Naive thymus-derived CD8-positive, alpha-beta T cell (primary cell): ENCODE measurements at regions not wholly inside any gene's neighbourhood (a gene's known extent, or its start where the extent isn't known, plus 50 kb on each side); places are given as distances from the start of the nearest gene placed in this dataset.

Experiments used
- ATAC-seq, 2 donors: fragments of 150-1000 bp; cut with Tn5 transposase in 1 of 2; sonication (Bioruptor Pico), chemical (Tn5 transposase) in 1 of 2; 1 replicate in 1 of 2; 2 replicates in 1 of 2; pipeline ENCODE4 v1.10.0; 2021; ENCODE audit warnings: mild to moderate bottlenecking in 2 of 2, moderate library complexity in 2 of 2
- POLR2A ChIA-PET: fragments of 350-600 bp; sonication (Branson Sonifier 250); formaldehyde crosslinking; loops from one replicate; lab custom pipeline; 2021; ENCODE audit warnings: antibody characterized with exemption; lab: Charles Lee
- DNase-seq, 10 donors: peaks; one replicate each; pipeline versions ENCODE4 v3.0.0 to v3.0.0-alpha.2; 2020 to 2022
- H3K27ac Mint-ChIP-seq, 10 donors: one replicate each; pipeline ENCODE4 v1.8.0; 2020 to 2022; ENCODE audit warnings: mild to moderate bottlenecking in 10 of 10, mixed read lengths in 10 of 10, moderate library complexity in 4 of 10, inconsistent platforms in 1 of 10
- H3K27me3 Mint-ChIP-seq, 5 donors: one replicate each; pipeline ENCODE4 v1.8.0; 2021 to 2022; ENCODE audit warnings: mixed read lengths in 5 of 5
- H3K36me3 Mint-ChIP-seq, 3 donors: one replicate each; pipeline ENCODE4 v1.8.0; 2020 to 2022; ENCODE audit warnings: mixed read lengths in 3 of 3, mild to moderate bottlenecking in 2 of 3, inconsistent platforms in 1 of 3
- H3K4me1 Mint-ChIP-seq, 4 donors: one replicate each; pipeline ENCODE4 v1.8.0; 2021 to 2022; ENCODE audit warnings: mixed read lengths in 4 of 4
- H3K4me3 Mint-ChIP-seq, 10 donors: one replicate each; pipeline ENCODE4 v1.8.0; 2020 to 2022; ENCODE audit warnings: mild to moderate bottlenecking in 10 of 10, mixed read lengths in 10 of 10, moderate library complexity in 6 of 10, inconsistent platforms in 1 of 10
- H3K9me3 Mint-ChIP-seq, 9 donors: one replicate each; pipeline ENCODE4 v1.8.0; 2020 to 2022; ENCODE audit warnings: mixed read lengths in 9 of 9, mild to moderate bottlenecking in 3 of 9, inconsistent platforms in 1 of 9, moderate library complexity in 1 of 9

DNA sequence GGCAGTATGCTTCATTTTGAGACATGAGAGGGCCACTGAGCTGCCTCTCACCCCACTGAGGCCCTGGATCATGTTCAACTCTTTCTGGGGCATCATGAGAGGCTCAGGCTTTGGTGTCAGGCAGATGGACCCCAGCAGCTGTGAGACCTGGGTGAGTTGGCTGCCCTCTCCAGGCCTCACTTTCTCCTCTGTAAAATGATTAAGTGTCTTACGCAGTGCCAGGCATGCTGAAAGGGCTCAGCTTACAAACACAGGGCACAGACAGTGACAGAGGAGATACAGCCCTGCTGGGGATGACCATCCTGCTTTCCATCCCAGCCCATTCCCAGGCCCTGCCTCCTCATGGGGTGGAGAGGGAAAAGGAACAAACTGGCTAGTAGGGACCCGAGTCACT, 387.4 kb downstream of the MATN1 start:
- Mint-ChIP-seq H3K4me3 (no peak overlapping the region), H3K27me3 (peaks cover 0 to 4% (median 0%) of the 10 kb centered on the region in 5 donors), H3K4me1 (no peaks in the 10 kb centered on the region), H3K27ac (no peak overlapping the region), H3K36me3 (no peaks in the 10 kb centered on the region), H3K9me3 (no peaks in the 10 kb centered on the region)
- POLR2A ChIA-PET, result no interaction called here
- ATAC-seq (no peak), DNase-seq (peak in 1 of 10 donors; percentile 13)

DNA sequence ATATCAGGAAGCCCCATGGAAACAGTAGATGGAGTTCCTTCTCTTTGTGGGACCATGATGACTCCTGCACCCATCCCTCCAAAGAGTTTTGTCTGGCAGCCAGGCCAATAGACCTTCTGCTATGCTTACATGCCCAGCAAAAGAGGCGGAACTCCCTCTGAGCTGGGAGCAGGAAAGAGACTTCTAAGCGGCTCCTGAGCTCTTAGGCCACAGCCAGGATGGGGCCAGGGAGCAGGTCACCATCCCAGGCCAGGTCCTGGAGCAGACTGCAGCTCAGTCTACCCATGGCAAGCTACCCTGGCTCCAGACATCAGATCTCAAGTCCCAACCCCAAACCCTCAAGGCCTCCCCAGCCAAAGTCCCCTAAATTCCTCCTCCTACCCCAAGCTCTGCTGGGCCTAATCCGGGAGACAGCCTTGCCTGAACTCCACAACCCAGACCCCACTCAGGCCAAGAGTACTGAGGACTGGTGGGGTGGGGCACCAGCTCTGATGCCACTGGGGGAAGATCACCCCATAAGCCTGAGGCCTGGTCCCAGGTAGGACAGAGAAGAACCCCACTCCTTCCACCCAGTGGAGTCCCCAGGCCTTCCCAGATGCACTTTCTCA, 387.9 kb downstream of the MATN1 start:
- Mint-ChIP-seq H3K36me3 (no peaks in the 10 kb centered on the region), H3K9me3 (no peaks in the 10 kb centered on the region), H3K27ac (no peak overlapping the region), H3K4me1 (no peaks in the 10 kb centered on the region), H3K4me3 (no peak overlapping the region), H3K27me3 (peaks cover 0 to 3% (median under 1%) of the 10 kb centered on the region in 5 donors)
- ATAC-seq, result no peak
- POLR2A ChIA-PET, result no interaction called here
- peak in 1 of 10 donors; percentile 13 for DNase-seq

DNA sequence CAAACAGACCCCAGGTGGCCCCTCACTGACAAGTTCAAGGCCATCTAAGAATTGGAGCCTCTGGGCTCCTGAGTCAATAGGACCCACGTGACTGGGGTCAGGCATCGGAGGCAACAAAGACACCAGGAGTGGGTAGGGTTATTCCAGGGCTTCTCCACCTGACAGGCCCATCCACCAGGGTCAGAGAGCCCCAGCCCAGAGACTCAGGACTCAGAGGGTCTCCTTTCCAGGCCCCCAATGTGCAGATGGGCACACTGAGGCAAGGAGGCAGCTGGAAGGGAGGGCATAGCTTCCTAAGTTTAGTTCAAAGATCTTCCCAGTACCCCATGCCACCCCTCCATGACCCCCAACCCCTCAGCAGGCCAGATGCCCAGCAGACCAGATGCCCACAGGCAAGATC, 388.6 kb downstream of the MATN1 start:
- ATAC-seq (no peak), DNase-seq (peak in 1 of 10 donors; percentile 14)
- no peaks in the 10 kb centered on the region for H3K4me1 Mint-ChIP-seq
- no peaks in the 10 kb centered on the region for H3K36me3 Mint-ChIP-seq
- H3K27ac Mint-ChIP-seq, result no peak overlapping the region
- POLR2A ChIA-PET, result no interaction called here
- peaks cover 0 to 10% (median 3%) of the 10 kb centered on the region in 5 donors for H3K27me3 Mint-ChIP-seq
- H3K9me3 Mint-ChIP-seq, result no peaks in the 10 kb centered on the region
- no peak overlapping the region for H3K4me3 Mint-ChIP-seq

DNA sequence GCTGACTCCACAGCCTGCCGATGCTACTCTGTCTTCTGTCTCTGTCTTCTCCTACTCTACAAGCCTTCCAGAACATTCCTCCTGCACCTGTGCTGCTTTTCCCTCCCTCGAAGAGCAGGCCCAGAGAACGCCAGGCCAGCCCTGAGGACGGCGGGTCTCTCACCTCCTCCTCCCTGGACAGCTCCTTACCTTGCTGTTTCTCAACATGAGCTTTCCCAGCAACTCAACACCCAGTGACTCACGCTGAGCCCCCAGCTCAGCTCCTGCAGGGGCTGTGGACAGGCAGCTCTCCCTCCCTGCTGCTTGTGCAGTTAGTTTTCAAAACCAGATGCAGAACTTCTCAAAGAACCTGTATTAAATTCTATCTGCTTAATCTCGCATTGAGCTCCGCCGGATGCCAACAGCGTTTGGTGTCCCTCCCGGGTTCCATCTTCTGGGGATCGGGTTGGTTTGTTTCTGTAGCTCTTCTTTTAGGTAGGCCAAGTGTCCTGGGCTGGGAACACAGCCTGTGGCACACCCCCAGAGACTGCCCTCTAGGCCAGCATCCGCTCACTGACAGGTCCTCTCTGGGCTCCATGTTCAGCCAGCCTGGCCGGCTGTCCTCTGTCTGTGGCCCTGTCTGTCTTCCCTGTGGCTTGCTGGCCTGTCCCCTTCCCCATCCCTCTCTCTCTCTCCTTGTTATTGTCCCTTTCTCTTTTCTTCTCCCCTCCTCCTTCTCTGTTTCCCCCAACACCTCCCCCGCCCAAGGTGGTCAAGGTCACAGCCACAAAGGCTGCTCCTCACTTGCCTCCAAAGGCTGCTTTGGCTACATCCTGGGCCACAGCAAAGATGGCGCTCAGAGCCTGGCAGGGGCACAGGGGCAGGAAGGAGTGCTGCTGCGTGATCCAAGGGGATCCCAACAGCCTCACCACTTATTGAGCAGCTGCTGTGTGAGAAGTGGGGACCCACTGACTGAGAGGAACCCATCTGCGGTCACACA, 391.0 kb downstream of the MATN1 start:
- peaks cover 0 to 10% (median 3%) of the 10 kb centered on the region in 5 donors for H3K27me3 Mint-ChIP-seq
- POLR2A ChIA-PET, result no interaction called here

DNA sequence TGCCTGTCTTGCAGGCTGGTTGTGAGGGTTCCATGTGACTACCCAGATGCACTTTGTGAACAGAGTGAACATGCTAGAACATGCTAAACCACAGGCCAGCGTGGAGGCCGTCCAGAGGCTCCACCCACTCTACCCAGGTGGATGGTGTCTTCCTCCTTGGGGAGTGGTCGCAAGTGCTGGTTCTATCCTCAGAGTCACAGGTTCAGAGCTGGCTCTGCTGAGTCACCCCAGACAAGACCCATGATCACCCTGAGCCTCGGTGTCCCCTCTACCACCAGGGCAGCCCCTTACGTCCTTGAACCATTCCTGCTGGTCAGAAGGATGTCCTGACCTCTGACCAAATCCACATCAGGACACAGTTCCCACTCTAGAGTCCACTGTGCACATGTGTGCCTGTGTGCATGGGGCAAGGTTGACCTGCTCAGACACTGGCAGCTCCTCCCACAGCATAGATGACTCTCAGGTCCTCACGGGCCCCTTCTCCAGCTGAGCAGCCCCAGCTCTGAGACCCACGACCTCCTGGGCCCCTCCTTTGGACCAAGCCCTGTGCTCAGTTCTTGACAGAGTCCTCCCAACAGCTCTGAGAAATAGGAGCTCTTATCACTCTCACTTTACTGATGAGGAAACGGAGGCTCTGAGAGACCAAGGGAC, 391.8 kb downstream of the MATN1 start:
- Mint-ChIP-seq H3K36me3 (no peaks in the 10 kb centered on the region), H3K27ac (no peak overlapping the region), H3K9me3 (no peaks in the 10 kb centered on the region), H3K4me3 (no peak overlapping the region), H3K27me3 (peaks cover 0 to 10% (median 3%) of the 10 kb centered on the region in 5 donors), H3K4me1 (no peaks in the 10 kb centered on the region)
- POLR2A ChIA-PET, result no interaction called here
- ATAC-seq (no peak), DNase-seq (no peak)

More for the DNA sequence above, 391.0 kb downstream of the MATN1 start:
- Mint-ChIP-seq H3K27ac (peak overlapping the region in 1 of 10 donors; percentile 31), H3K4me3 (no peak overlapping the region), H3K9me3 (no peaks in the 10 kb centered on the region), H3K4me1 (no peaks in the 10 kb centered on the region), H3K36me3 (no peaks in the 10 kb centered on the region)
- ATAC-seq (no peak), DNase-seq (no peak)

DNA sequence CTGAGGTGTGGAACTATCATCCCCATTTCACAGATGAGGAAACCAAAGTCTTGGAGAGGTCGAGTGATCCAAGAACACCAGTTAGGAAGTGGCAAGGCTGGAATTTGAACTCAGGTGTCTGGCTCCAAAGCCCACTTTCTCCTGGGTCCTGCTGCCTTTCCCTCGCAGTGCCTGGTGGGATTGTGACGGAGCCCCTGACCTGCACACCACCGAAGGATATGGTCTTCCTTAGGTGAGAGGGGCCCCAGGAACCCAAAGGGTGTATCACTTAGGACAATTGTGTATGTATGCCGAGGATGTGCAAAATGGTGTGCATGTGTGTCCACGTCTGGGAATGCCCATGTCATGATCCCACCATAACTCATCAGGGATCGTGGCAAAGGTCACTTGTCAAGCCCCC, 392.7 kb downstream of the MATN1 start:
- Mint-ChIP-seq H3K4me3 (no peak overlapping the region), H3K36me3 (no peaks in the 10 kb centered on the region), H3K27me3 (peaks cover 0 to 10% (median 3%) of the 10 kb centered on the region in 5 donors), H3K27ac (no peak overlapping the region), H3K9me3 (no peaks in the 10 kb centered on the region), H3K4me1 (no peaks in the 10 kb centered on the region)
- ATAC-seq (no peak), DNase-seq (no peak)
- POLR2A ChIA-PET, result no interaction called here

DNA sequence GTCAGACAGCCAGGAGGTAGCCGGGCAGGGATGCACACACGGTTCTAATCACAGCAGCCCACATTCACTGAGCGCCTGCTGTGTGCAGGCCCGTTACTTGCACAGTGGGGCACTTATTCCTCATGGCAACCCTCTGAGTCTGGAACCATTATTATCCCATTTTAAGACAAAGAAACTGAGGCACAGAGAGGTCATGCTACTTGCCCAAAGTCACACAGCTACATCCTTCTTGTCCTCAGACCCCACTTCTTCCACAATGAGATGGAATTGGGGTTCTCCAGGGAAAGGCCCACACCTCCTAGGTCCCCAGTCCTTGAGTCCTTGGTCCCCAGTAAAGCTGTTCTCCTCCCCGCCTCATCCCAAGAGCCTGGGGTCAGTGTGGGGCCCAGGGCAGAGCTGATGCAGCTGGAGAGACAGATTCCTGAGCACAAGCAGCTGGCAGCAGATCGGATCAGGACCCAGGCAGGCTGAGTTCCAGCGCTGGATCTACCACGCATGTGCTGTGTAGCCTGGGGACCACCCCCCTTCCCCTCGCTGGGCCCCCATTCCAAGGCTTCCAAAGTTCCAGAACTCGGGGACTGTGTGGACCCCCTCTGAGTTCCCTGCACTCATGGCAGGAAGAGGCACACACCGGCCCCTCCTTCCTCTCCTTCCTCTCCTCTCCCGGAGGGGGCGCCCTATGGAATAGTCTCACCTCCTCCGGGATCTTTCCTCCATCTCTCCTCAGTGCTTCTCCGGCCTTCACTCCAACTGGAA, 393.4 kb downstream of the MATN1 start:
- H3K27me3 Mint-ChIP-seq, result peaks cover 0 to 11% (median 3%) of the 10 kb centered on the region in 5 donors
- no peak overlapping the region for H3K4me3 Mint-ChIP-seq
- POLR2A ChIA-PET, result no interaction called here
- no peak for ATAC-seq
- H3K9me3 Mint-ChIP-seq, result no peaks in the 10 kb centered on the region
- no peaks in the 10 kb centered on the region for H3K36me3 Mint-ChIP-seq
- no peak for DNase-seq
- H3K4me1 Mint-ChIP-seq, result no peaks in the 10 kb centered on the region
- peak overlapping the region in 1 of 10 donors; percentile 53 for H3K27ac Mint-ChIP-seq

DNA sequence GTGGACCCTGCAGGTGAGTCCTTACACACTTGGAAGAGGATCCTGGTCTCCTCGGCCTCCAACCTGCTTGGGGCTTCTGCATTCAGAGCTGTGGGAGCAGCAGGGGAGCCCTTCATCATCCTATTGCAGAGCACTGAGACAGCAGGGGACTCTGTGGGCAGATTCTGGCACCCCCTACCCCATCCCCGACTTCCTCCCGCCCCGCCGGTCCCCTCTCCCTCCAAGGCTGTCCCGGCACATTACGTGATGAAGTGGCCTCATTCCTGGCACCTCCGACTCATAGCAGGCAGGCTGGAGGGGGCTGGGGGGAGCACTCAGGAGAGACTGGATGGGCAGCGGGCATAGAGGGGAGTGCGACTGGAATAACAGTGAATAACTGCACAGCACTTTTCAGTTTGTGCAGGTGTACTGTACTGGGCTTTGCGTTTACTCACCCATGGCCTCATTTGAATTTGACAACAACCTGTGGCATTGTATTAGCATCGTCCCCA, 394.1 kb downstream of the MATN1 start:
- POLR2A ChIA-PET, result no interaction called here

DNA sequence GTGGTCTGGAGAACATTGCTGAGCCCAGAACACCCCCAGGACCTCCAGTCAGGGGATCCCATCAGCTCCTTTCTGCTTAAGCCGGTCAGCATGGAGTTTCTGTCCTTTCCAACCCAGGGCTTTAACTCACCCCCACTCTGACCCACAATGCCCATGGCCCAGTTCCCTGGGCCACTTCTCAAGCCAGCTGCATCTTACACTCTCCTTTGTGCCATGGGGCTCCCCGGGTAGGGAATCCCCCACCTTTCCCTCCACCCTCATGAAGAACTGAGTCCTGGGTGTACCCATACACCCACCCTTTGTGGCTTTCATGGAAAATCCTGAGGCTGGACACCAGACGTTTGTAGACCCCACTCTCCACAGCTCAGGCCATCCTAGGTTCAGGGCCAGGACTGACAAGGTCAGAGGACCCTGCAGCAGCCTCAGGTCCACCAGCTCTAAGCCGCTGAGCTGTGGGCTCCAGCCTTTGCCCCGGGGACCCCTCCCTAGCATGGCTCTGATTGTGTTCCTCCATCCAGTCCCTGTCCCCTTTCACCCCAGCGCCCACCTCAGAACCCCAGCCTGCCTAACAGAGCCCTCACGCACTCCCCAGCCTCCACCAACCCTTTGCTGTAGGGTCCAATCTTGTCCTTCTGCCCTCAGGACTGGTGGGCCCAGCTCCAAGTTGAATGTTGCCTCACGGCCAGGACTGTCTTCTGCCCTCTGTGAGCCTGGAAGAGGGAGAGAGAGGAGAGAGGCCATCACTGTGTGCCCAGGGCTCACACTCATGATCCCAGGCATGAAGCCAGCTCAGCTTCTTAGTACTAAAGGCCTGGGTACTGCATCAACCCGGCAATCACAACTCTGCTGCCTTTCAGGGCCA, 394.8 kb downstream of the MATN1 start:
- ATAC-seq (no peak), DNase-seq (no peak)
- Mint-ChIP-seq H3K27me3 (peaks cover 3 to 22% (median 8%) of the 10 kb centered on the region in 5 donors), H3K27ac (no peak overlapping the region), H3K36me3 (no peaks in the 10 kb centered on the region), H3K4me1 (no peaks in the 10 kb centered on the region), H3K4me3 (no peak overlapping the region), H3K9me3 (no peaks in the 10 kb centered on the region)
- POLR2A ChIA-PET, result no interaction called here

More for the DNA sequence above, 394.1 kb downstream of the MATN1 start:
- DNase-seq (no peak), ATAC-seq (no peak)
- Mint-ChIP-seq H3K4me3 (no peak overlapping the region), H3K27ac (peak overlapping the region in 1 of 10 donors; percentile 53), H3K9me3 (no peaks in the 10 kb centered on the region), H3K4me1 (no peaks in the 10 kb centered on the region), H3K27me3 (peaks cover under 1 to 18% (median 8%) of the 10 kb centered on the region in 5 donors), H3K36me3 (no peaks in the 10 kb centered on the region)

DNA sequence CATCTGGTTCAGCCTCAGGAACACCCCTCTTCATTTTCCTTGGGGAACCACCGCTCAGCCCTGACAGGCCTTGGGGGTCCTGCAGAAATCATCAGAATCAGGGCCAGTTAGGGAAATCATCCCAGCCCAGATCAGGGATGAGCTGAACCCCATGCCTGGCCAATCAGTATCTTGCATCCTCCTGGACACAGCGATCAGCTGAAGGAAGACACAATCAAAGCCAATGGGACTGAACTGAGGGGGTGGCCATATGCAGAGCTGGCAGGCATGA, 395.4 kb downstream of the MATN1 start:
- H3K27ac Mint-ChIP-seq, result no peak overlapping the region
- no peaks in the 10 kb centered on the region for H3K36me3 Mint-ChIP-seq
- no peaks in the 10 kb centered on the region for H3K4me1 Mint-ChIP-seq
- no peak overlapping the region for H3K4me3 Mint-ChIP-seq
- POLR2A ChIA-PET, result no interaction called here
- DNase-seq (peak in 1 of 10 donors; percentile 13), ATAC-seq (no peak)
- peaks cover 3 to 28% (median 8%) of the 10 kb centered on the region in 5 donors for H3K27me3 Mint-ChIP-seq
- no peaks in the 10 kb centered on the region for H3K9me3 Mint-ChIP-seq

DNA sequence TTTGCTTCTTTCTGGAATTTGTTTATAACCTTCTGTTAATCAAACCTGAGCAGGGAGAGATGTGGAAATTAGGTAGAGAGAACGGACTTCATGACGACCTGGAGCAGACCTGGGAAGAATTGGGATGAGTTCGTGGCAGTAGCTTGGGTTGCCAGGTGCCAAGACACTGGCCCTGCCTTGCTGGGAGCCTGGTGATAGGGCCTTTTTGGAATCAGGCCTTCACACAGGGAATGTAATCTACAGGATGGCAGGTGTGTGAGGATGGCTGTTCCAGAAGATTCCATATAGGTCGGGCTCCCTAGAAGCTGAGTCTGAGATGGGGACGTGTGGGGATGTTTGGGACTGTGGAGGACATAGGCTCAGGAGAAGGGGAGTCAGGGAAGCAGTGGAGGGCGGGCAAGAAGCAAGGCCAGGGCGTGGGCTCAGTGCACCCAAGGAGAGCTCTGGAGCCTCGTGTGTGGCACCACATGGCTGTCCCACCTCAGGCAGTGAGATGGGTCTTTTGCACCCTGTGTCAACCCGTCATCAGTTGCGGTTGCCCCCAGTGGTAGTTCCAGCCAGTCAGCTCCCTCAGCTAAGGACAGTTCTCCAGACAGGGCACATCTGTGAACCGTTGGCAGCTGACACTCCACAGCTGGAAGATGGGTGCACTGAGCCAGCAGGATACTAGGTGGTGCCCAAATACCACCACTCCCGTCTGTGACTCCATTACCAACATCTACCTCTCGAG, 395.9 kb downstream of the MATN1 start:
- Mint-ChIP-seq H3K4me3 (no peak overlapping the region), H3K36me3 (no peaks in the 10 kb centered on the region), H3K4me1 (no peaks in the 10 kb centered on the region), H3K27me3 (peaks cover 5 to 33% (median 8%) of the 10 kb centered on the region in 5 donors), H3K27ac (no peak overlapping the region), H3K9me3 (no peaks in the 10 kb centered on the region)
- ATAC-seq, result no peak
- peak in 2 of 10 donors; percentile 8 to 51 for DNase-seq
- POLR2A ChIA-PET, result no interaction called here
